ENCODE measurements at regions not wholly inside any gene's neighbourhood (a gene's known extent, or its start where the extent isn't known, plus 50 kb on each side); places are given as distances from the start of the nearest gene placed in this dataset.
"Not testable (repeated sequence)": the region's sequence is repeated elsewhere in the genome, so short reads cannot be mapped to it uniquely, and the experiment has no call there.

- no peak for DNase-seq (ENCODE audit: low read depth)
Measured at GRCh38 chr4:137955595-137955994, 286.6 kb downstream of the SLC7A11 start.

GRCh38 chr4:137952116-137952515 is 290.0 kb downstream of the SLC7A11 start:
- no peak for DNase-seq (ENCODE audit: low read depth)

GRCh38 chr4:137950286-137950685 is 291.9 kb downstream of the SLC7A11 start:
- DNase-seq (ENCODE audit: low read depth) = no peak

GRCh38 chr4:137949746-137950145 is 292.4 kb downstream of the SLC7A11 start:
- no peak for DNase-seq (ENCODE audit: low read depth)

- DNase-seq (ENCODE audit: low read depth) = no peak
Measured at GRCh38 chr4:137946453-137947174, 295.5 kb downstream of the SLC7A11 start.

- DNase-seq (ENCODE audit: low read depth) = not testable (repeated sequence)
Measured at GRCh38 chr4:137942815-137943214, 299.3 kb downstream of the SLC7A11 start.

- not testable (repeated sequence) for DNase-seq (ENCODE audit: low read depth)
Measured at GRCh38 chr4:137942015-137942515, 300.1 kb downstream of the SLC7A11 start.

GRCh38 chr4:137934911-137935310 is 307.2 kb downstream of the SLC7A11 start:
- DNase-seq (ENCODE audit: low read depth) = no peak

GRCh38 chr4:137934046-137934445 is 308.1 kb downstream of the SLC7A11 start:
- DNase-seq (ENCODE audit: low read depth) = no peak

- DNase-seq (ENCODE audit: low read depth) = no peak
Measured at GRCh38 chr4:137927972-137928371, 314.2 kb downstream of the SLC7A11 start.

GRCh38 chr4:137923494-137923893 is 318.7 kb downstream of the SLC7A11 start:
- DNase-seq (ENCODE audit: low read depth) = no peak

GRCh38 chr4:137922721-137923120 is 319.4 kb downstream of the SLC7A11 start:
- DNase-seq (ENCODE audit: low read depth) = no peak

- DNase-seq (ENCODE audit: low read depth) = no peak
Measured at GRCh38 chr4:137909529-137910309, 332.4 kb downstream of the SLC7A11 start.

GRCh38 chr4:137905930-137906329 is 336.2 kb downstream of the SLC7A11 start:
- DNase-seq (ENCODE audit: low read depth) = no peak

- DNase-seq (ENCODE audit: low read depth) = no peak
Measured at GRCh38 chr4:137901114-137901513, 341.0 kb downstream of the SLC7A11 start.

GRCh38 chr4:137896221-137896737 is 345.9 kb downstream of the SLC7A11 start:
- no peak for DNase-seq (ENCODE audit: low read depth)

GRCh38 chr4:137895515-137895914 is 346.6 kb downstream of the SLC7A11 start:
- not testable (repeated sequence) for DNase-seq (ENCODE audit: low read depth)

- no peak for DNase-seq (ENCODE audit: low read depth)
Measured at GRCh38 chr4:137892134-137892533, 350.0 kb downstream of the SLC7A11 start.

GRCh38 chr4:137890812-137891211 is 351.3 kb downstream of the SLC7A11 start:
- no peak for DNase-seq (ENCODE audit: low read depth)

- no peak for DNase-seq (ENCODE audit: low read depth)
Measured at GRCh38 chr4:137881641-137882040, 349.3 kb upstream of the PCDH18 start.

GRCh38 chr4:137868067-137868466 is 335.8 kb upstream of the PCDH18 start:
- not testable (repeated sequence) for DNase-seq (ENCODE audit: low read depth)

- DNase-seq (ENCODE audit: low read depth) = no peak
Measured at GRCh38 chr4:137866671-137867070, 334.4 kb upstream of the PCDH18 start.

GRCh38 chr4:137861682-137862081 is 329.4 kb upstream of the PCDH18 start:
- no peak for DNase-seq (ENCODE audit: low read depth)

Data from GM04503 (cell line).